A549 (cell line): ENCODE measurements at regions not wholly inside any gene's neighbourhood (a gene's known extent, or its start where the extent isn't known, plus 50 kb on each side); places are given as distances from the start of the nearest gene placed in this dataset.

Source experiments
- ATAC-seq, 2 experiments: fragments of 200-7000 bp in 1 of 2; fragments of >200 bp in 1 of 2; cut with Nextera tagmentation in 1 of 2; cut with Tn5 transposase in 1 of 2; 3 replicates each; pipeline versions ENCODE4 v1.8.0 to v1.9.1; 2018 to 2020; ENCODE audit warnings: mild to moderate bottlenecking in 1 of 2, moderate library complexity in 1 of 2
- CTCF ChIA-PET: fragments of 300-600 bp; sonication (Branson Sonifier 250); formaldehyde crosslinking; extraction: SDS; loops from one replicate; lab custom pipeline; 2021; ENCODE audit warnings: antibody characterized with exemption, inconsistent platforms; lab: Yijun Ruan, JAX
- POLR2A ChIA-PET: fragments of 350-600 bp; formaldehyde crosslinking; extraction: SDS; loops from one replicate; lab custom pipeline; 2021; ENCODE audit warnings: antibody characterized with exemption, inconsistent platforms; lab: Yijun Ruan, JAX
- DNase-seq, 2 experiments: peaks; one replicate each; pipeline versions ENCODE4 v3.0.0 to v3.0.0-alpha.2; 2011 to 2016; ENCODE audit warnings: low read depth in 1 of 2, low spot score in 1 of 2
- FAIRE-seq: peaks from 2 replicates; lab custom pipeline; 2011; peaks lifted over from hg19 to GRCh38; lab: Jason Lieb, UNC
- H3K27ac ChIP-seq, 2 experiments: fragments of >200 bp; sonication (Bioruptor Twin); formaldehyde crosslinking; 3 replicates each; pipeline ENCODE4 v1.5.1; 2016 to 2017
- H3K4me1 ChIP-seq: fragments of >200 bp; sonication (Bioruptor Twin); formaldehyde crosslinking; 3 replicates; pipeline ENCODE4 v1.6.1; 2016
- H3K4me2 ChIP-seq: fragments of >200 bp; sonication (Bioruptor Twin); formaldehyde crosslinking; 3 replicates; pipeline ENCODE4 v1.6.1; 2016
- H3K4me3 ChIP-seq: fragments of >200 bp; sonication (Bioruptor Twin); formaldehyde crosslinking; 3 replicates; pipeline ENCODE4 v1.5.1; 2016
- H3K9me3 ChIP-seq: fragments of >200 bp; sonication (Bioruptor Twin); formaldehyde crosslinking; 3 replicates; pipeline ENCODE4 v1.6.1; 2016
- ATOH8 ChIP-seq: fragments of 250-450 bp; sonication (Bioruptor Pico); IDR thresholded peaks from 2 replicates; pipeline ENCODE4 v1.5.0; 2020; ENCODE audit warnings: low read depth, mild to moderate bottlenecking, moderate library complexity
- BCL3 ChIP-seq: fragments of >200 bp; sonication (Bioruptor Twin); formaldehyde crosslinking; IDR thresholded peaks from 3 replicates; pipeline ENCODE4 v1.6.1; 2016
- CHD2 ChIP-seq: fragments of 150-350 bp; IDR thresholded peaks from 2 replicates; pipeline ENCODE4 v1.6.1; 2014; ENCODE audit warnings: low read length; ENCODE audit not compliant: partially characterized antibody
- CTCF ChIP-seq: fragments of >200 bp; sonication (Bioruptor Twin); formaldehyde crosslinking; IDR thresholded peaks from 3 replicates; pipeline ENCODE4 v1.5.1; 2016
- E2F6 ChIP-seq: IDR thresholded peaks from 2 replicates; pipeline ENCODE4 v1.6.1; 2012; ENCODE audit warnings: low read depth, borderline replicate concordance
- EHMT2 ChIP-seq: fragments of 200-600 bp; sonication (generic); IDR thresholded peaks from 2 replicates; pipeline ENCODE4 v1.6.1; 2016; ENCODE audit warnings: antibody characterized with exemption, low read depth, mild to moderate bottlenecking, moderate library complexity
- ELK1 ChIP-seq: fragments of 150-350 bp; IDR thresholded peaks from 2 replicates; pipeline ENCODE4 v1.6.1; 2014; ENCODE audit warnings: low read depth, mild to moderate bottlenecking, low read length
- EP300 ChIP-seq, 2 experiments: fragments of >200 bp; sonication (Bioruptor Twin); formaldehyde crosslinking; IDR thresholded peaks; 2 replicates in 1 of 2; 3 replicates in 1 of 2; pipeline ENCODE4 v1.6.1; 2016 to 2017
- ESRRA ChIP-seq: fragments of 150-350 bp; IDR thresholded peaks from 2 replicates; pipeline ENCODE4 v1.6.1; 2014; ENCODE audit warnings: mild to moderate bottlenecking, low read length, borderline replicate concordance
- FOSL2 ChIP-seq, 2 experiments: fragments of 450-650 bp in 1 of 2; fragments of >200 bp in 1 of 2; sonication (Bioruptor Twin) in 1 of 2; formaldehyde crosslinking; IDR thresholded peaks; 2 replicates each; pipeline versions ENCODE4 v1.5.0 to v1.6.1; 2016 to 2020; ENCODE audit warnings: mild to moderate bottlenecking in 1 of 2, moderate library complexity in 1 of 2
- FOXS1 ChIP-seq: fragments of 250-450 bp; sonication (Bioruptor Pico); IDR thresholded peaks from 2 replicates; pipeline ENCODE4 v1.5.0; 2020; ENCODE audit warnings: mild to moderate bottlenecking, moderate library complexity
- GATA3 ChIP-seq: IDR thresholded peaks from 2 replicates; pipeline ENCODE4 v1.6.1; 2012; ENCODE audit warnings: borderline replicate concordance
- HEYL ChIP-seq: fragments of 250-450 bp; sonication (Bioruptor Pico); IDR thresholded peaks from 2 replicates; pipeline ENCODE4 v1.8.0; 2021; ENCODE audit warnings: mild to moderate bottlenecking, moderate library complexity
- HOXA7 ChIP-seq: fragments of 250-450 bp; sonication (Bioruptor Pico); IDR thresholded peaks from 2 replicates; pipeline ENCODE4 v1.5.0; 2020; ENCODE audit warnings: mild to moderate bottlenecking, moderate library complexity
- JUN ChIP-seq, 2 experiments: fragments of >200 bp; sonication (Bioruptor Twin); formaldehyde crosslinking; IDR thresholded peaks; 2 replicates in 1 of 2; 3 replicates in 1 of 2; pipeline ENCODE4 v1.6.1; 2016 to 2017
- JUNB ChIP-seq: fragments of >200 bp; sonication (Bioruptor Twin); formaldehyde crosslinking; IDR thresholded peaks from 2 replicates; pipeline ENCODE4 v1.6.1; 2016
- MAX ChIP-seq: IDR thresholded peaks from 2 replicates; pipeline ENCODE4 v1.6.1; 2012
- MAZ ChIP-seq: fragments of 150-350 bp; IDR thresholded peaks from 2 replicates; pipeline ENCODE4 v1.6.1; 2014; ENCODE audit warnings: antibody characterized with exemption, low read depth, low read length, borderline replicate concordance
- MYC ChIP-seq: IDR thresholded peaks from 2 replicates; pipeline ENCODE4 v1.6.1; 2012; ENCODE audit warnings: mild to moderate bottlenecking, inconsistent platforms, low read length, improper control_type of control experiment, borderline replicate concordance
- NPAS2 ChIP-seq: fragments of 250-450 bp; sonication (Bioruptor Pico); IDR thresholded peaks from 2 replicates; pipeline ENCODE4 v1.8.0; 2022; ENCODE audit warnings: mild to moderate bottlenecking, moderate library complexity, borderline replicate concordance
- NR3C1 ChIP-seq: fragments of >200 bp; sonication (Bioruptor Twin); formaldehyde crosslinking; IDR thresholded peaks from 3 replicates; pipeline ENCODE4 v1.6.1; 2017
- RAD21 ChIP-seq, 2 experiments: fragments of >200 bp in 1 of 2; sonication (Bioruptor Twin) in 1 of 2; formaldehyde crosslinking in 1 of 2; IDR thresholded peaks in 1 of 2; conservative IDR thresholded peaks in 1 of 2; 2 replicates in 1 of 2; 3 replicates in 1 of 2; pipeline ENCODE4 v1.6.1; 2012 to 2018; ENCODE audit warnings: inconsistent platforms in 1 of 2
- RARB ChIP-seq: fragments of 250-450 bp; sonication (Bioruptor Pico); IDR thresholded peaks from 2 replicates; pipeline ENCODE4 v1.8.0; 2021; ENCODE audit warnings: mild to moderate bottlenecking, moderate library complexity
- RCOR1 ChIP-seq: fragments of 150-350 bp; IDR thresholded peaks from 2 replicates; pipeline ENCODE4 v1.6.1; 2014; ENCODE audit warnings: antibody characterized with exemption, low read length, low read depth
- SMC3 ChIP-seq: fragments of >200 bp; sonication (Bioruptor Twin); formaldehyde crosslinking; IDR thresholded peaks from 3 replicates; pipeline ENCODE4 v1.6.1; 2018; ENCODE audit warnings: inconsistent platforms
- TFCP2L1 ChIP-seq: fragments of 250-450 bp; sonication (Bioruptor Pico); IDR thresholded peaks from 2 replicates; pipeline ENCODE4 v1.5.0; 2021; ENCODE audit warnings: mild to moderate bottlenecking
- ZC3H11A ChIP-seq: fragments of 450-650 bp; IDR thresholded peaks from 2 replicates; pipeline ENCODE4 v1.6.1; 2014; ENCODE audit warnings: antibody characterized with exemption, mild to moderate bottlenecking
- ZNF302 ChIP-seq: fragments of 250-450 bp; sonication (Bioruptor Pico); IDR thresholded peaks from 2 replicates; pipeline ENCODE4 v1.9.0; 2021; ENCODE audit warnings: inconsistent platforms, mild to moderate bottlenecking, moderate library complexity
- ZSCAN20 ChIP-seq: fragments of 250-450 bp; sonication (Bioruptor Pico); IDR thresholded peaks from 2 replicates; pipeline ENCODE4 v1.8.0; 2022; ENCODE audit warnings: mild to moderate bottlenecking, moderate library complexity
- WGBS: methylation state at CpG from one replicate; pipeline ENCODE4 v1.1.6; 2017; ENCODE audit errors: missing lambda C conversion rate; 5-methylcytosine and 5-hydroxymethylcytosine counted together

- Histone ChIP-seq H3K4me1 (no peaks in the 10 kb centered on the region), H3K4me3 (no peak overlapping the region), H3K27ac (no peak overlapping the region), H3K9me3 (no peaks in the 10 kb centered on the region), H3K4me2 (no peak overlapping the region)
- ChIA-PET POLR2A (no interaction called here), CTCF (no interaction called here)
- no peak for FAIRE-seq
- no peak for ATAC-seq
- TF ChIP-seq RCOR1 (no peak), ATOH8 (CRISPR knock-in tag) (no peak), HOXA7 (CRISPR knock-in tag) (no peak), MAZ (no peak), FOXS1 (CRISPR knock-in tag) (no peak), RAD21 (conservative IDR thresholded peaks at IDR 0.05 in 1 of 2, IDR thresholded peaks at IDR 0.05 in 1 of 2) (no peak), HEYL (no peak), JUN (IDR thresholded peaks at IDR 0.05) (no peak), EP300 (IDR thresholded peaks at IDR 0.05) (no peak), E2F6 (no peak), MYC (no peak), SMC3 (no peak), GATA3 (no peak), FOSL2 (IDR thresholded peaks at IDR 0.05) (no peak), FOSL2 (CRISPR knock-in tag; IDR thresholded peaks at IDR 0.05) (no peak), RARB (CRISPR knock-in tag) (no peak)
- DNase-seq = no peak
- 0% methylated on average over 1 of the region's 1 CpG for WGBS
Measured at GRCh38 chr2:198441246-198441645, 636.9 kb downstream of the PLCL1 start.

- ChIA-PET CTCF (no interaction called here), POLR2A (no interaction called here)
- 3% methylated on average over 2 of the region's 2 CpGs for WGBS
- Histone ChIP-seq H3K9me3 (no peaks in the 10 kb centered on the region), H3K4me2 (no peak overlapping the region), H3K4me3 (no peak overlapping the region), H3K27ac (no peak overlapping the region), H3K4me1 (no peaks in the 10 kb centered on the region)
- FAIRE-seq = no peak
- no peak for DNase-seq
- no peak for ATAC-seq
- TF ChIP-seq EHMT2 (no peak), MAX (no peak), CHD2 (no peak), NPAS2 (CRISPR knock-in tag) (no peak), ZC3H11A (no peak), ZSCAN20 (CRISPR knock-in tag) (no peak), NR3C1 (no peak), BCL3 (no peak), ELK1 (no peak), ZNF302 (CRISPR knock-in tag) (no peak), CTCF (no peak), ESRRA (no peak), JUNB (no peak), JUN (IDR thresholded peaks at IDR 0.05) (no peak), TFCP2L1 (CRISPR knock-in tag) (no peak), E2F6 (no peak)
Measured at GRCh38 chr2:198440833-198441232, 636.4 kb downstream of the PLCL1 start.
